Caco-2 (cell line): ENCODE measurements at regions not wholly inside any gene's neighbourhood (a gene's known extent, or its start where the extent isn't known, plus 50 kb on each side); places are given as distances from the start of the nearest gene placed in this dataset.

ENCODE experiments used
- BruUV-seq: library from RNA; stranded (reverse); fragments of 400-500 nt; replicated peaks from 2 replicates; lab custom pipeline; 2021; lab: Mats Ljungman, UMichigan
- CTCF ChIA-PET: fragments of 300-600 bp; sonication (Branson Sonifier 250); formaldehyde crosslinking; loops from one replicate; lab custom pipeline; 2022; ENCODE audit warnings: antibody characterized with exemption; lab: Charles Lee
- POLR2A ChIA-PET: fragments of 300-600 bp; sonication (Branson Sonifier 250); formaldehyde crosslinking; loops from one replicate; lab custom pipeline; 2022; ENCODE audit warnings: antibody characterized with exemption; lab: Charles Lee
- DNase-seq, 2 experiments: peaks; one replicate each; pipeline versions ENCODE4 v3.0.0 to v3.0.0-alpha.2; 2020 to 2022
- H3K27me3 ChIP-seq: replicated peaks from 2 replicates; pipeline ENCODE4 v1.6.0; 2011; ENCODE audit warnings: low read length; ENCODE audit not compliant: control insufficient read depth, insufficient read depth
- H3K36me3 ChIP-seq: 2 replicates; pipeline ENCODE4 v1.5.1; 2011; ENCODE audit warnings: low read length; ENCODE audit not compliant: control insufficient read depth, insufficient read depth
- H3K4me1 ChIP-seq: fragments of 250-450 bp; sonication (Bioruptor Pico); 2 replicates; pipeline ENCODE4 v1.5.1; 2020; ENCODE audit warnings: mild to moderate bottlenecking
- H3K4me3 ChIP-seq: 2 replicates; pipeline ENCODE4 v1.5.1; 2011; ENCODE audit warnings: low read depth, mild to moderate bottlenecking, control low read depth, low read length
- H3K9me3 ChIP-seq: fragments of 250-450 bp; sonication (Bioruptor Pico); 2 replicates; pipeline ENCODE4 v1.5.1; 2020; ENCODE audit warnings: mild to moderate bottlenecking, moderate library complexity
- H3K27ac Mint-ChIP-seq: one replicate; pipeline ENCODE4 v1.8.0; 2022; ENCODE audit warnings: mixed read lengths; ENCODE audit not compliant: unreplicated experiment
- H3K27me3 Mint-ChIP-seq: one replicate; pipeline ENCODE4 v1.8.0; 2022; ENCODE audit warnings: mixed read lengths; ENCODE audit not compliant: insufficient read depth, unreplicated experiment
- H3K36me3 Mint-ChIP-seq: one replicate; pipeline ENCODE4 v1.8.0; 2022; ENCODE audit warnings: mild to moderate bottlenecking, mixed read lengths; ENCODE audit not compliant: insufficient read depth, unreplicated experiment
- H3K4me1 Mint-ChIP-seq: one replicate; pipeline ENCODE4 v1.8.0; 2022; ENCODE audit warnings: low read depth, mixed read lengths; ENCODE audit not compliant: unreplicated experiment
- H3K4me3 Mint-ChIP-seq: one replicate; pipeline ENCODE4 v1.8.0; 2022; ENCODE audit warnings: mild to moderate bottlenecking, moderate library complexity, mixed read lengths; ENCODE audit not compliant: unreplicated experiment
- H3K9me3 Mint-ChIP-seq: one replicate; pipeline ENCODE4 v1.8.0; 2022; ENCODE audit warnings: mixed read lengths; ENCODE audit not compliant: unreplicated experiment
- CTCF ChIP-seq, 2 experiments: fragments of 200-600 bp in 1 of 2; IDR thresholded peaks; 1 replicate in 1 of 2; 2 replicates in 1 of 2; pipeline versions ENCODE4 v1.5.1 to v1.8.0; 2011 to 2022; ENCODE audit warnings: antibody characterized with exemption in 1 of 2, control low read depth in 1 of 2, inconsistent platforms in 1 of 2, low read depth in 1 of 2, low read length in 1 of 2, mild to moderate bottlenecking in 1 of 2, moderate library complexity in 1 of 2; ENCODE audit not compliant: insufficient read depth in 1 of 2, severe bottlenecking in 1 of 2, unreplicated experiment in 1 of 2
- intact Hi-C: fragments of 100-400 bp; cut with micrococcal nuclease; formaldehyde crosslinking; loops from one replicate; pipeline ENCODE4 v1.10.0; 2022; ENCODE audit not compliant: unreplicated experiment

DNA sequence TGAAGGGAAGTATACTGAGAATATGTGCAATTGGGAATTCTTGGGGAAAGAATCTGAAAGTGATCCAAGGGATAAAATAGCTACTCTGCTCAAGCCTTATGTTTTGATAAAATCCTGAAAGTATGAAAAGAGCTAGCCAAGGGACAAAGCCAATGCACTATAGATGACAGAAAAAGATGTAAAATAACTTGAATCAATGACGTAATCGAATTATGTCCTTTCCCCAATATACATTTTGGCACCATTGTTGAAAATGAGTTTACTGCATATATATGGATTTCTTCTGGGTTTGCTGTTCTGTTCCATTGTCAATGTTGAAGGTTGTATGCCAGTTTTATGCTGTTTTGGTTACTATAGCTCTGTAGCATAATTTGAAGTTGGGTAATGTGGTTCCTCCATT is 407.3 kb downstream of the DCAF12L2 start:
- Histone ChIP-seq H3K9me3 (no peaks in the 10 kb centered on the region), H3K27me3 (no peaks in the 10 kb centered on the region), H3K4me1 (no peaks in the 10 kb centered on the region), H3K4me3 (no peak overlapping the region), H3K36me3 (no peaks in the 10 kb centered on the region)
- CTCF ChIA-PET, result no interaction called here
- Mint-ChIP-seq H3K27me3 (no peaks in the 10 kb centered on the region), H3K4me3 (no peak overlapping the region), H3K36me3 (no peaks in the 10 kb centered on the region), H3K4me1 (no peaks in the 10 kb centered on the region), H3K9me3 (peaks cover 14% of the 10 kb centered on the region), H3K27ac (no peak overlapping the region)
- POLR2A ChIA-PET, result no interaction called here
- intact Hi-C loops, result no loop called here
- no peak for DNase-seq
- BruUV-seq, result no TSS peak
- no peak for TF ChIP-seq CTCF (IDR thresholded peaks at IDR 0.05; ENCODE audit: insufficient read depth in 1 of 2, low read depth in 1 of 2, low read length in 1 of 2, severe bottlenecking in 1 of 2, unreplicated experiment in 1 of 2)

DNA sequence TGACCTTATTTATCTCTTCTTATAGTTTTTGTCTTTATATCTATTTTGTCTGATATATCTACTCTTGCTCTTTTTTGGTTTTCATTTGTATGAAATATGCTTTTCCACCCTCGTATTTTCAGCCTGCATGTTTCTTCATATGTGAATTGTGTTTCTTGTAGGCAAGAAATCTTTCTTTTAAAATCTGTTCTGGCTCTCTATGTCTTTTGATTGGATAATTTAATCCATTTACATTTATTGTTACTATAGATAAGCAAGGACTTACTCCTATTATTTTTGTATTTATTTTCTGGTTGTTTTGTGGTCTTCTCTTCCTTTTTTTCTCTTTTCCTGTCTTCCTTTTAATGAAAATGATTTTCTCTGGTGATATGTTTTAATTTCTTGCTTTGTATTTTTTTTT is 403.1 kb downstream of the DCAF12L2 start:
- Mint-ChIP-seq H3K27me3 (no peaks in the 10 kb centered on the region), H3K27ac (no peak overlapping the region), H3K4me1 (no peaks in the 10 kb centered on the region), H3K9me3 (peaks cover 21% of the 10 kb centered on the region), H3K36me3 (no peaks in the 10 kb centered on the region), H3K4me3 (no peak overlapping the region)
- TF ChIP-seq CTCF (IDR thresholded peaks at IDR 0.05; ENCODE audit: insufficient read depth in 1 of 2, low read depth in 1 of 2, low read length in 1 of 2, severe bottlenecking in 1 of 2, unreplicated experiment in 1 of 2), result no peak
- no TSS peak for BruUV-seq
- ChIA-PET CTCF (no interaction called here), POLR2A (no interaction called here)
- H3K9me3 ChIP-seq, result no peaks in the 10 kb centered on the region
- H3K4me1 ChIP-seq, result no peaks in the 10 kb centered on the region
- H3K4me3 ChIP-seq, result no peak overlapping the region
- intact Hi-C loops, result no loop called here
- DNase-seq, result no peak
- H3K27me3 ChIP-seq, result no peaks in the 10 kb centered on the region
- no peaks in the 10 kb centered on the region for H3K36me3 ChIP-seq

- Histone ChIP-seq H3K4me3 (no peak overlapping the region), H3K27me3 (no peaks in the 10 kb centered on the region), H3K9me3 (no peaks in the 10 kb centered on the region), H3K4me1 (no peaks in the 10 kb centered on the region), H3K36me3 (no peaks in the 10 kb centered on the region)
- Mint-ChIP-seq H3K4me1 (no peaks in the 10 kb centered on the region), H3K9me3 (peaks cover 21% of the 10 kb centered on the region), H3K27me3 (no peaks in the 10 kb centered on the region), H3K27ac (no peak overlapping the region), H3K36me3 (no peaks in the 10 kb centered on the region), H3K4me3 (no peak overlapping the region)
- CTCF ChIA-PET, result no interaction called here
- intact Hi-C loops, result no loop called here
- no peak for TF ChIP-seq CTCF (IDR thresholded peaks at IDR 0.05; ENCODE audit: insufficient read depth in 1 of 2, low read depth in 1 of 2, low read length in 1 of 2, severe bottlenecking in 1 of 2, unreplicated experiment in 1 of 2)
- BruUV-seq, result no TSS peak
- POLR2A ChIA-PET, result no interaction called here
- DNase-seq, result no peak
Observed at GRCh38 chrX:125765347-125765746, 400.7 kb downstream of the DCAF12L2 start.
